Trophoblast cell (in vitro differentiated cells and primary cell): ENCODE measurements at regions not wholly inside any gene's neighbourhood (a gene's known extent, or its start where the extent isn't known, plus 50 kb on each side); places are given as distances from the start of the nearest gene placed in this dataset.
A peak's percentile ranks its signal among the peaks of the same experiment; 100 is the strongest.

Experiments
- DNase-seq, 2 donors: peaks; one replicate each; pipeline ENCODE4 v3.0.0-alpha.2; 2016
- H2AFZ ChIP-seq: 2 replicates; pipeline ENCODE4 v1.6.1; 2013; ENCODE audit warnings: low read length, moderate library complexity, mild to moderate bottlenecking; ENCODE audit not compliant: insufficient read depth, poor library complexity
- H2AK5ac ChIP-seq: 2 replicates; pipeline ENCODE4 v1.6.1; 2013; ENCODE audit warnings: mild to moderate bottlenecking, low read length
- H2BK120ac ChIP-seq: 2 replicates; pipeline ENCODE4 v1.6.1; 2013; ENCODE audit warnings: low read length, mild to moderate bottlenecking, moderate library complexity; ENCODE audit not compliant: insufficient read depth, poor library complexity
- H2BK12ac ChIP-seq: 2 replicates; pipeline ENCODE4 v1.6.1; 2013; ENCODE audit warnings: mild to moderate bottlenecking, low read length, moderate library complexity
- H2BK5ac ChIP-seq: 2 replicates; pipeline ENCODE4 v1.6.1; 2013; ENCODE audit warnings: low read length, low read depth, moderate library complexity, mild to moderate bottlenecking; ENCODE audit not compliant: poor library complexity
- H3K14ac ChIP-seq: 2 replicates; pipeline ENCODE4 v1.6.1; 2013; ENCODE audit warnings: mild to moderate bottlenecking, low read length
- H3K18ac ChIP-seq: 2 replicates; pipeline ENCODE4 v1.6.1; 2013; ENCODE audit warnings: mild to moderate bottlenecking, low read length
- H3K23ac ChIP-seq: 2 replicates; pipeline ENCODE4 v1.6.1; 2013; ENCODE audit warnings: low read length
- H3K27ac ChIP-seq: 2 replicates; pipeline ENCODE4 v1.5.1; 2013; ENCODE audit warnings: low read depth, mild to moderate bottlenecking, inconsistent platforms, low read length, moderate library complexity
- H3K27me3 ChIP-seq: 2 replicates; pipeline ENCODE4 v1.6.1; 2013; ENCODE audit warnings: inconsistent platforms, mild to moderate bottlenecking, low read length, moderate library complexity; ENCODE audit not compliant: insufficient read depth
- H3K36me3 ChIP-seq, 2 experiments: 1 replicate in 1 of 2; 2 replicates in 1 of 2; pipeline ENCODE4 v1.6.1; 2013; ENCODE audit warnings: low read length in 2 of 2, mild to moderate bottlenecking in 2 of 2, moderate library complexity in 1 of 2; ENCODE audit not compliant: insufficient read depth in 2 of 2, control insufficient read depth in 1 of 2
- H3K4ac ChIP-seq: 2 replicates; pipeline ENCODE4 v1.6.1; 2013; ENCODE audit warnings: low read depth, mild to moderate bottlenecking, low read length, moderate library complexity
- H3K4me1 ChIP-seq, 2 experiments: 1 replicate in 1 of 2; 2 replicates in 1 of 2; pipeline ENCODE4 v1.6.1; 2013; ENCODE audit warnings: low read length in 2 of 2, mild to moderate bottlenecking in 2 of 2, moderate library complexity in 1 of 2; ENCODE audit not compliant: insufficient read depth in 2 of 2, control insufficient read depth in 1 of 2
- H3K4me2 ChIP-seq: 2 replicates; pipeline ENCODE4 v1.6.1; 2013; ENCODE audit warnings: inconsistent platforms, mild to moderate bottlenecking, low read length, moderate library complexity
- H3K4me3 ChIP-seq: 2 replicates; pipeline ENCODE4 v1.5.1; 2013; ENCODE audit warnings: mild to moderate bottlenecking, low read depth, low read length, inconsistent platforms
- H3K79me1 ChIP-seq: one replicate; pipeline ENCODE4 v1.6.1; 2013; ENCODE audit warnings: low read length
- H3K79me2 ChIP-seq: 2 replicates; pipeline ENCODE4 v1.6.1; 2013; ENCODE audit warnings: low read length, mild to moderate bottlenecking; ENCODE audit not compliant: control insufficient read depth, insufficient read depth, poor library complexity
- H3K9ac ChIP-seq: 2 replicates; pipeline ENCODE4 v1.6.1; 2013; ENCODE audit warnings: mild to moderate bottlenecking, low read length
- H3K9me3 ChIP-seq: 2 replicates; pipeline ENCODE4 v1.6.1; 2013; ENCODE audit warnings: low read depth, mild to moderate bottlenecking, control low read depth, inconsistent platforms, low read length; ENCODE audit not compliant: insufficient read depth
- H4K12ac ChIP-seq: 2 replicates; pipeline ENCODE4 v1.6.1; 2013; ENCODE audit warnings: low read depth, mild to moderate bottlenecking, low read length, moderate library complexity
- H4K8ac ChIP-seq: 2 replicates; pipeline ENCODE4 v1.6.1; 2013; ENCODE audit warnings: low read depth, mild to moderate bottlenecking, low read length, moderate library complexity
- H4K91ac ChIP-seq: one replicate; pipeline ENCODE4 v1.6.1; 2013; ENCODE audit warnings: low read depth, mild to moderate bottlenecking, low read length, moderate library complexity
- WGBS: extraction: QIAGEN DNeasy Blood & Tissue Kit; methylation state at CpG from one replicate; pipeline ENCODE4 v1.1.7; 2013; ENCODE audit warnings: missing lambda C conversion rate; ENCODE audit not compliant: insufficient read length, insufficient coverage; ENCODE audit errors: extremely low coverage; 5-methylcytosine and 5-hydroxymethylcytosine counted together

DNA sequence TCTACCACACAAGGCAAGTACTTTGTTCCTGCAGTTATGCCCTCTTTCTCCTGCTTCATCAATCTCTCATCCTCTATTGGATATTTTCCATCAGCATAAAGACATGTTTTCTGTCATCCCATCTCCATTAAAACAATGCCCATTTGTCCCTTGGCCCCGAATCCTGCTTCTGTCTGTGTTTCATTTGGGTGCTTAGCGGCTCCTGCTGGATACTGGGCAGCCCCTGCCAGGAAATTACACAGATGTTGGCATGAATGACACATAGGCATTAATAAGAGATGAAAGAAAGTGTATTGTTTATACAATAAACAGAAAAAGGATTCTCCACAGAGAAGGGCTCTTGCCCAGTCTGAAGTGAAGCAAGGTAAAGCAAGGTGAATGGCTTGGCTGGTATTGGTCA, 765.3 kb downstream of the REEP3 start:
- no peak overlapping the region for H2BK5ac ChIP-seq
- H3K9ac ChIP-seq, result no peak overlapping the region
- no peak overlapping the region for H4K91ac ChIP-seq
- H3K4me2 ChIP-seq, result no peak overlapping the region
- H3K79me1 ChIP-seq, result no peaks in the 10 kb centered on the region
- H2AK5ac ChIP-seq, result no peak overlapping the region
- no peak overlapping the region for H4K12ac ChIP-seq
- no peaks in the 10 kb centered on the region for H3K4me1 ChIP-seq
- no peak overlapping the region for H3K27ac ChIP-seq
- no peak overlapping the region for H3K14ac ChIP-seq
- no peak overlapping the region for H3K23ac ChIP-seq
- H3K36me3 ChIP-seq, result no peaks in the 10 kb centered on the region
- no peak overlapping the region for H2BK120ac ChIP-seq
- H3K18ac ChIP-seq, result no peak overlapping the region
- no peaks in the 10 kb centered on the region for H3K9me3 ChIP-seq
- no peaks in the 10 kb centered on the region for H3K79me2 ChIP-seq
- no peaks in the 10 kb centered on the region for H3K27me3 ChIP-seq
- no CpG with 5 or more reads among the region's 2 CpGs for WGBS
- H2AFZ ChIP-seq, result no peak overlapping the region
- no peak for DNase-seq
- no peak overlapping the region for H3K4me3 ChIP-seq
- no peak overlapping the region for H4K8ac ChIP-seq
- no peak overlapping the region for H2BK12ac ChIP-seq
- no peak overlapping the region for H3K4ac ChIP-seq

DNA sequence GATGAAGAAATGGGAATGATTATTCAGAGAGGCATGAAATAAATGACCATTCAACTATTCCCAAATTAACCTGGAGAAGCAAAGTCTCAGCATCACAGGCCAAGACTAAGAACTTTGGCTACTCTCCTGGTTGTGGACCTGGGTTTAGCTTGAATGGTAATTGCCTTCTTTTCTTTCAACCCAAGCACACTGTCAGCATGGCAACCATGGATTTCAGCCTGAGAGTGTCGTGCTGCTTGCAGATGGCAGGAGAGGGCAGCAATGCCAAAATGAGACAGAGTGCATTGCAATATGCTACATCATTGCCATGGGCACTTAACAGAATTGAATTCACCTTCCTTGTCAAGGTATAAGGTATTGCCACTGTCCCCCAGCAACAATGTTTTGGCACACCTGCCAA, 767.2 kb downstream of the REEP3 start:
- Histone ChIP-seq H3K27ac (no peak overlapping the region), H3K4ac (no peak overlapping the region), H3K14ac (no peak overlapping the region), H2AK5ac (no peak overlapping the region), H3K9me3 (no peaks in the 10 kb centered on the region), H4K91ac (no peak overlapping the region), H2AFZ (no peak overlapping the region), H3K79me1 (no peaks in the 10 kb centered on the region), H3K4me1 (no peaks in the 10 kb centered on the region), H3K23ac (no peak overlapping the region), H4K8ac (no peak overlapping the region), H3K79me2 (no peaks in the 10 kb centered on the region), H3K27me3 (no peaks in the 10 kb centered on the region), H3K18ac (no peak overlapping the region), H3K9ac (no peak overlapping the region), H3K4me2 (no peak overlapping the region), H2BK120ac (no peak overlapping the region), H3K4me3 (no peak overlapping the region), H3K36me3 (no peaks in the 10 kb centered on the region), H2BK5ac (no peak overlapping the region), H2BK12ac (no peak overlapping the region), H4K12ac (no peak overlapping the region)
- no CpG with 5 or more reads among the region's 1 CpG for WGBS
- no peak for DNase-seq

GRCh38 chr10:64303566-64303965, 782.4 kb downstream of the REEP3 start:
- Histone ChIP-seq H3K79me1 (peaks cover 9% of the 10 kb centered on the region), H3K79me2 (no peaks in the 10 kb centered on the region), H3K4ac (no peak overlapping the region), H3K9ac (no peak overlapping the region), H3K14ac (no peak overlapping the region), H4K91ac (no peak overlapping the region), H3K18ac (no peak overlapping the region), H2BK12ac (no peak overlapping the region), H3K9me3 (no peaks in the 10 kb centered on the region), H2AK5ac (no peak overlapping the region), H3K23ac (no peak overlapping the region), H3K36me3 (no peaks in the 10 kb centered on the region), H3K4me2 (no peak overlapping the region), H3K27ac (no peak overlapping the region), H3K4me3 (no peak overlapping the region), H3K27me3 (no peaks in the 10 kb centered on the region), H3K4me1 (peaks cover 2% of the 10 kb centered on the region in 2 experiments), H2BK5ac (no peak overlapping the region), H4K8ac (no peak overlapping the region), H2BK120ac (peak overlapping the region; percentile 60), H2AFZ (no peak overlapping the region), H4K12ac (no peak overlapping the region)
- no CpG with 5 or more reads among the region's 1 CpG for WGBS
- DNase-seq, result no peak

- Histone ChIP-seq H4K8ac (peak overlapping the region; percentile 29), H3K18ac (no peak overlapping the region), H3K23ac (no peak overlapping the region), H3K27me3 (no peaks in the 10 kb centered on the region), H3K14ac (no peak overlapping the region), H2BK120ac (no peak overlapping the region), H3K79me1 (peaks cover 14% of the 10 kb centered on the region), H4K12ac (no peak overlapping the region), H3K27ac (peak overlapping the region; percentile 50), H3K36me3 (no peaks in the 10 kb centered on the region), H4K91ac (peak overlapping the region; percentile 72), H2BK12ac (peak overlapping the region; percentile 66), H3K79me2 (no peaks in the 10 kb centered on the region), H3K4me1 (peaks cover 7 to 11% of the 10 kb centered on the region in 2 experiments), H2AK5ac (no peak overlapping the region), H3K9ac (no peak overlapping the region), H2BK5ac (peak overlapping the region; percentile 64), H3K4me3 (no peak overlapping the region), H3K4ac (no peak overlapping the region), H2AFZ (no peak overlapping the region), H3K4me2 (no peak overlapping the region), H3K9me3 (no peaks in the 10 kb centered on the region)
- WGBS, result no CpG with 5 or more reads among the region's 3 CpGs
- no peak for DNase-seq
Observed at GRCh38 chr10:64306729-64307327, 785.6 kb downstream of the REEP3 start.
